HG03460 (cell line): ENCODE measurements at regions not wholly inside any gene's neighbourhood (a gene's known extent, or its start where the extent isn't known, plus 50 kb on each side); places are given as distances from the start of the nearest gene placed in this dataset.

ENCODE experiments used
- ATAC-seq: cut with Tn5 transposase; IDR thresholded peaks from one replicate; pipeline ENCODE4 v1.9.1; 2021; ENCODE audit not compliant: unreplicated experiment

GRCh38 chr7:25952261-25953057, 199.5 kb upstream of the NFE2L3 start:
- ATAC-seq, result no peak

GRCh38 chr7:25953859-25954258, 198.1 kb upstream of the NFE2L3 start:
- no peak for ATAC-seq

- ATAC-seq, result no peak
Measured at GRCh38 chr7:25954395-25954794, 197.6 kb upstream of the NFE2L3 start.

- ATAC-seq, result no peak
Measured at GRCh38 chr7:25959168-25959734, 192.7 kb upstream of the NFE2L3 start.

GRCh38 chr7:25963733-25964132, 188.3 kb upstream of the NFE2L3 start:
- ATAC-seq, result no peak

GRCh38 chr7:25964483-25964991, 187.5 kb upstream of the NFE2L3 start:
- ATAC-seq, result peak; percentile 26

GRCh38 chr7:25965405-25966123, 186.4 kb upstream of the NFE2L3 start:
- no peak for ATAC-seq

- ATAC-seq, result no peak
Measured at GRCh38 chr7:25966469-25966868, 185.5 kb upstream of the NFE2L3 start.

- ATAC-seq, result peak; percentile 32
Measured at GRCh38 chr7:25967278-25968204, 184.5 kb upstream of the NFE2L3 start.

GRCh38 chr7:25968205-25968993, 183.6 kb upstream of the NFE2L3 start:
- ATAC-seq, result peak; percentile 63

- no peak for ATAC-seq
Measured at GRCh38 chr7:25970356-25970755, 181.6 kb upstream of the NFE2L3 start.

- no peak for ATAC-seq
Measured at GRCh38 chr7:25970911-25971310, 181.1 kb upstream of the NFE2L3 start.

- ATAC-seq, result no peak
Measured at GRCh38 chr7:25976630-25977029, 175.4 kb upstream of the NFE2L3 start.

- ATAC-seq, result no peak
Measured at GRCh38 chr7:25978466-25978865, 173.5 kb upstream of the NFE2L3 start.

GRCh38 chr7:25979605-25980004, 172.4 kb upstream of the NFE2L3 start:
- no peak for ATAC-seq

- ATAC-seq, result no peak
Measured at GRCh38 chr7:25982684-25983083, 169.3 kb upstream of the NFE2L3 start.

GRCh38 chr7:25985196-25985595, 166.8 kb upstream of the NFE2L3 start:
- ATAC-seq, result no peak

GRCh38 chr7:25988640-25989039, 163.4 kb upstream of the NFE2L3 start:
- ATAC-seq, result no peak

- no peak for ATAC-seq
Measured at GRCh38 chr7:25989140-25989705, 162.8 kb upstream of the NFE2L3 start.
